OCI-LY3 (cell line): ENCODE measurements at regions not wholly inside any gene's neighbourhood (a gene's known extent, or its start where the extent isn't known, plus 50 kb on each side); places are given as distances from the start of the nearest gene placed in this dataset.
"Not testable (repeated sequence)": the region's sequence is repeated elsewhere in the genome, so short reads cannot be mapped to it uniquely, and the experiment has no call there.

Source experiments
- H2AFZ ChIP-seq: fragments of 200-600, 300-600 bp; shearing (Covaris generic); 2 replicates; pipeline ENCODE4 v1.6.0; 2014; ENCODE audit warnings: antibody characterized with exemption, low read depth, low read length
- H3K27ac ChIP-seq: fragments of 200-600, 300-600 bp; sonication (generic); 2 replicates; pipeline ENCODE4 v1.5.1; 2014; ENCODE audit warnings: mild to moderate bottlenecking, low read length, moderate library complexity, mixed read lengths
- H3K27me3 ChIP-seq: fragments of 200-600, 300-600 bp; sonication (generic); 2 replicates; pipeline ENCODE4 v1.6.1; 2014; ENCODE audit warnings: low read depth, low read length, mixed read lengths
- H3K36me3 ChIP-seq: fragments of 200-600, 300-600 bp; sonication (generic); replicated peaks from 2 replicates; pipeline ENCODE3; 2014; ENCODE audit warnings: low read depth, low read length, mixed read lengths
- H3K4me1 ChIP-seq: fragments of 300-600, 200-600 bp; sonication (generic); 2 replicates; pipeline ENCODE4 v1.6.1; 2014; ENCODE audit warnings: low read length, mixed read lengths
- H3K4me2 ChIP-seq: fragments of 200-600, 300-600 bp; sonication (generic); 2 replicates; pipeline ENCODE4 v1.6.1; 2014; ENCODE audit warnings: low read length, mixed read lengths
- H3K4me3 ChIP-seq: fragments of 300-600, 200-600 bp; sonication (generic); 2 replicates; pipeline ENCODE4 v1.5.1; 2014; ENCODE audit warnings: antibody characterized with exemption, mild to moderate bottlenecking, low read length, moderate library complexity
- H3K79me2 ChIP-seq: fragments of 300-600, 200-600 bp; shearing (Covaris generic); 2 replicates; pipeline ENCODE4 v1.6.1; 2014; ENCODE audit warnings: mild to moderate bottlenecking, low read length, mixed read lengths
- H3K9ac ChIP-seq: fragments of 300-600, 200-600 bp; shearing (Covaris generic); 2 replicates; pipeline ENCODE4 v1.6.0; 2014; ENCODE audit warnings: mild to moderate bottlenecking, low read length, moderate library complexity
- H3K9me3 ChIP-seq: fragments of 200-600, 300-600 bp; shearing (Covaris generic); 2 replicates; pipeline ENCODE4 v1.6.1; 2014; ENCODE audit warnings: low read length, mixed read lengths; ENCODE audit not compliant: insufficient read depth
- H4K20me1 ChIP-seq: fragments of 200-600, 300-600 bp; sonication (generic); 2 replicates; pipeline ENCODE4 v1.6.1; 2016; ENCODE audit warnings: low read length, mixed read lengths; ENCODE audit not compliant: insufficient read depth
- CTCF ChIP-seq: fragments of 200-600, 300-600 bp; sonication (generic); IDR thresholded peaks from 2 replicates; pipeline ENCODE4 v1.5.1; 2014; ENCODE audit warnings: antibody characterized with exemption, low read length, low read depth
- EZH2phosphoT487 ChIP-seq: fragments of 200-600 bp; shearing (Covaris generic); IDR thresholded peaks from 2 replicates; pipeline ENCODE4 v1.6.1; 2018; ENCODE audit warnings: antibody characterized with exemption, mixed run types, low read depth

GRCh38 chr16:80097098-80097497 is 443.7 kb upstream of the DYNLRB2 start:
- Histone ChIP-seq H4K20me1 (no peaks in the 10 kb centered on the region), H3K4me3 (no peak overlapping the region), H3K27ac (no peak overlapping the region), H3K9ac (no peak overlapping the region), H3K4me1 (no peaks in the 10 kb centered on the region), H3K9me3 (no peaks in the 10 kb centered on the region), H2AFZ (no peak overlapping the region), H3K36me3 (no peaks in the 10 kb centered on the region), H3K79me2 (no peaks in the 10 kb centered on the region), H3K27me3 (no peaks in the 10 kb centered on the region), H3K4me2 (no peak overlapping the region)
- no peak for TF ChIP-seq EZH2phosphoT487
- no peak for TF ChIP-seq CTCF

- H2AFZ ChIP-seq, result no peak overlapping the region
- H3K4me3 ChIP-seq, result no peak overlapping the region
- no peaks in the 10 kb centered on the region for H3K27me3 ChIP-seq
- no peak overlapping the region for H3K27ac ChIP-seq
- no peak overlapping the region for H3K9ac ChIP-seq
- H3K4me2 ChIP-seq, result no peak overlapping the region
- H3K9me3 ChIP-seq, result no peaks in the 10 kb centered on the region
- H3K4me1 ChIP-seq, result no peaks in the 10 kb centered on the region
- H3K79me2 ChIP-seq, result no peaks in the 10 kb centered on the region
- no peak for TF ChIP-seq EZH2phosphoT487
- TF ChIP-seq CTCF, result no peak
- no peaks in the 10 kb centered on the region for H4K20me1 ChIP-seq
- no peaks in the 10 kb centered on the region for H3K36me3 ChIP-seq
Observed at GRCh38 chr16:80092681-80093080, 448.1 kb upstream of the DYNLRB2 start.

- H3K27ac ChIP-seq, H3K4me1 ChIP-seq, H2AFZ ChIP-seq, H3K9me3 ChIP-seq, H3K4me2 ChIP-seq, H4K20me1 ChIP-seq, H3K4me3 ChIP-seq, H3K9ac ChIP-seq, H3K27me3 ChIP-seq, H3K36me3 ChIP-seq, H3K79me2 ChIP-seq: not testable (repeated sequence)
Observed at GRCh38 chr16:80091453-80091852, 449.3 kb upstream of the DYNLRB2 start.

GRCh38 chr16:80085606-80086005 is 455.2 kb upstream of the DYNLRB2 start:
- H3K4me1 ChIP-seq, result no peaks in the 10 kb centered on the region
- TF ChIP-seq EZH2phosphoT487 (no peak), CTCF (no peak)
- no peak overlapping the region for H2AFZ ChIP-seq

GRCh38 chr16:80084614-80085013 is 456.2 kb upstream of the DYNLRB2 start:
- Histone ChIP-seq H3K79me2 (no peaks in the 10 kb centered on the region), H3K4me3 (no peak overlapping the region), H3K9ac (no peak overlapping the region), H3K4me1 (no peaks in the 10 kb centered on the region), H3K27ac (no peak overlapping the region), H3K36me3 (no peaks in the 10 kb centered on the region), H3K4me2 (no peak overlapping the region), H3K9me3 (no peaks in the 10 kb centered on the region), H4K20me1 (no peaks in the 10 kb centered on the region), H3K27me3 (no peaks in the 10 kb centered on the region), H2AFZ (no peak overlapping the region)
- TF ChIP-seq CTCF, result peak; percentile 54
- no peak for TF ChIP-seq EZH2phosphoT487

More at GRCh38 chr16:80085606-80086005, 455.2 kb upstream of the DYNLRB2 start:
- no peaks in the 10 kb centered on the region for H4K20me1 ChIP-seq
- H3K9me3 ChIP-seq, result no peaks in the 10 kb centered on the region
- H3K9ac ChIP-seq, result no peak overlapping the region
- no peak overlapping the region for H3K4me3 ChIP-seq
- H3K27me3 ChIP-seq, result no peaks in the 10 kb centered on the region
- H3K27ac ChIP-seq, result no peak overlapping the region
- H3K36me3 ChIP-seq, result no peaks in the 10 kb centered on the region
- no peaks in the 10 kb centered on the region for H3K79me2 ChIP-seq
- no peak overlapping the region for H3K4me2 ChIP-seq
